H9 (cell line): ENCODE measurements at regions not wholly inside any gene's neighbourhood (a gene's known extent, or its start where the extent isn't known, plus 50 kb on each side); places are given as distances from the start of the nearest gene placed in this dataset.

Source experiments
- DNase-seq: peaks from one replicate; pipeline ENCODE4 v3.0.0-alpha.2; 2017
- H2AFZ ChIP-seq: one replicate; pipeline ENCODE4 v1.6.1; 2013; ENCODE audit warnings: mild to moderate bottlenecking, low read length, control low read depth, moderate library complexity
- H2AK5ac ChIP-seq: 2 replicates; pipeline ENCODE4 v1.6.1; 2013; ENCODE audit warnings: low read length, control low read depth, mixed read lengths; ENCODE audit not compliant: insufficient read length
- H2BK120ac ChIP-seq: one replicate; pipeline ENCODE4 v1.6.1; 2013; ENCODE audit warnings: low read depth, mild to moderate bottlenecking, low read length, control low read depth, inconsistent platforms; ENCODE audit not compliant: poor library complexity, severe bottlenecking
- H2BK12ac ChIP-seq: 2 replicates; pipeline ENCODE4 v1.6.1; 2013; ENCODE audit warnings: low read length, control low read depth, mixed read lengths, low read depth; ENCODE audit not compliant: insufficient read length
- H2BK15ac ChIP-seq: 2 replicates; pipeline ENCODE4 v1.6.1; 2013; ENCODE audit warnings: low read depth, low read length, control low read depth
- H2BK20ac ChIP-seq: one replicate; pipeline ENCODE4 v1.6.1; 2013; ENCODE audit warnings: low read depth, mild to moderate bottlenecking, low read length, control low read depth, inconsistent platforms; ENCODE audit not compliant: poor library complexity, severe bottlenecking
- H2BK5ac ChIP-seq: 2 replicates; pipeline ENCODE4 v1.6.1; 2013; ENCODE audit warnings: low read length, control low read depth, mixed read lengths; ENCODE audit not compliant: insufficient read length
- H3K14ac ChIP-seq: 2 replicates; pipeline ENCODE4 v1.6.1; 2013; ENCODE audit warnings: low read length, control low read depth; ENCODE audit not compliant: insufficient read depth
- H3K18ac ChIP-seq: 2 replicates; pipeline ENCODE4 v1.6.1; 2013; ENCODE audit warnings: low read depth, mild to moderate bottlenecking, mixed read lengths, low read length, control low read depth; ENCODE audit not compliant: insufficient read length
- H3K23ac ChIP-seq: 2 replicates; pipeline ENCODE4 v1.6.1; 2013; ENCODE audit warnings: low read length, control low read depth, mixed read lengths, low read depth; ENCODE audit not compliant: insufficient read length
- H3K23me2 ChIP-seq: 2 replicates; pipeline ENCODE4 v1.6.1; 2013; ENCODE audit warnings: low read depth, mild to moderate bottlenecking, mixed read lengths, low read length, control low read depth; ENCODE audit not compliant: insufficient read length, poor library complexity, severe bottlenecking
- H3K27ac ChIP-seq: 2 replicates; pipeline ENCODE4 v1.5.1; 2013; ENCODE audit warnings: low read length, control low read depth, mixed read lengths, low read depth; ENCODE audit not compliant: insufficient read length
- H3K27me3 ChIP-seq: 2 replicates; pipeline ENCODE4 v1.6.1; 2013; ENCODE audit warnings: low read length, control low read depth, inconsistent platforms; ENCODE audit not compliant: insufficient read depth
- H3K4ac ChIP-seq: 2 replicates; pipeline ENCODE4 v1.6.1; 2013; ENCODE audit warnings: low read depth, mild to moderate bottlenecking, control low read depth, inconsistent platforms, low read length, moderate library complexity
- H3K4me1 ChIP-seq: 2 replicates; pipeline ENCODE4 v1.6.1; 2013; ENCODE audit warnings: low read length, control low read depth, inconsistent platforms; ENCODE audit not compliant: insufficient read depth
- H3K4me2 ChIP-seq: 2 replicates; pipeline ENCODE4 v1.6.1; 2013; ENCODE audit warnings: low read length, control low read depth, mixed read lengths; ENCODE audit not compliant: insufficient read length, insufficient read depth
- H3K56ac ChIP-seq: 2 replicates; pipeline ENCODE4 v1.6.1; 2013; ENCODE audit warnings: low read depth, mild to moderate bottlenecking, mixed read lengths, low read length, control low read depth; ENCODE audit not compliant: insufficient read length
- H3K79me1 ChIP-seq: 2 replicates; pipeline ENCODE4 v1.6.1; 2013; ENCODE audit warnings: low read depth, mild to moderate bottlenecking, moderate library complexity, low read length, control low read depth, inconsistent platforms; ENCODE audit not compliant: insufficient read depth, poor library complexity, severe bottlenecking
- H3K79me2 ChIP-seq: 2 replicates; pipeline ENCODE4 v1.6.1; 2013; ENCODE audit warnings: low read length, control low read depth, inconsistent platforms; ENCODE audit not compliant: insufficient read depth
- H3K9ac ChIP-seq: 2 replicates; pipeline ENCODE4 v1.6.1; 2013; ENCODE audit warnings: low read length, control low read depth, mixed read lengths; ENCODE audit not compliant: insufficient read length; ENCODE audit errors: extremely low read depth
- H3K9me3 ChIP-seq: one replicate; pipeline ENCODE4 v1.6.1; 2013; ENCODE audit warnings: low read depth, low read length, inconsistent platforms; ENCODE audit not compliant: control insufficient read depth
- H3T11ph ChIP-seq: one replicate; pipeline ENCODE4 v1.6.1; 2013; ENCODE audit warnings: mild to moderate bottlenecking, low read length, control low read depth, inconsistent platforms
- H4K20me1 ChIP-seq: one replicate; pipeline ENCODE4 v1.6.1; 2013; ENCODE audit not compliant: control insufficient read depth, insufficient read length, insufficient read depth
- H4K5ac ChIP-seq: 2 replicates; pipeline ENCODE4 v1.6.1; 2013; ENCODE audit warnings: low read depth, mild to moderate bottlenecking, mixed read lengths, low read length, control low read depth; ENCODE audit not compliant: insufficient read length
- H4K8ac ChIP-seq: replicated peaks from 2 replicates; pipeline ENCODE4 v1.6.1; 2013; ENCODE audit warnings: low read length, control low read depth, mixed read lengths, low read depth; ENCODE audit not compliant: insufficient read length
- H4K91ac ChIP-seq: 2 replicates; pipeline ENCODE4 v1.6.1; 2013; ENCODE audit warnings: low read depth, mild to moderate bottlenecking, moderate library complexity, mixed read lengths, low read length, control low read depth; ENCODE audit not compliant: insufficient read length
- H3K27ac Mint-ChIP-seq, 3 experiments: 2 replicates in 2 of 3; 3 replicates in 1 of 3; pipeline ENCODE4 v1.8.0; 2020 to 2021; ENCODE audit warnings: mixed read lengths in 3 of 3, mild to moderate bottlenecking in 1 of 3, moderate library complexity in 1 of 3
- H3K27me3 Mint-ChIP-seq: 2 replicates; pipeline ENCODE4 v1.8.0; 2021; ENCODE audit warnings: low read depth, mild to moderate bottlenecking, moderate library complexity, mixed read lengths
- H3K36me3 Mint-ChIP-seq, 3 experiments: 2 replicates in 2 of 3; 3 replicates in 1 of 3; pipeline ENCODE4 v1.8.0; 2020 to 2021; ENCODE audit warnings: low read depth in 3 of 3, mixed read lengths in 3 of 3; ENCODE audit not compliant: insufficient read depth in 1 of 3
- H3K4me1 Mint-ChIP-seq, 2 experiments: 2 replicates each; pipeline ENCODE4 v1.8.0; 2020; ENCODE audit warnings: mixed read lengths in 2 of 2
- H3K4me3 Mint-ChIP-seq, 2 experiments: 2 replicates in 1 of 2; 3 replicates in 1 of 2; pipeline ENCODE4 v1.8.0; 2020 to 2021; ENCODE audit warnings: mild to moderate bottlenecking in 2 of 2, mixed read lengths in 2 of 2, moderate library complexity in 1 of 2
- H3K9me3 Mint-ChIP-seq, 2 experiments: 2 replicates in 1 of 2; 3 replicates in 1 of 2; pipeline ENCODE4 v1.8.0; 2020; ENCODE audit warnings: mild to moderate bottlenecking in 2 of 2, mixed read lengths in 2 of 2, moderate library complexity in 1 of 2
- CTCF ChIP-seq: fragments of 200-600 bp; sonication (generic); conservative IDR thresholded peaks from 3 replicates; pipeline ENCODE4 v1.8.0; 2021; ENCODE audit warnings: antibody characterized with exemption, mild to moderate bottlenecking
- WGBS: extraction: QIAGEN DNeasy Blood & Tissue Kit; methylation state at CpG from one replicate; pipeline ENCODE4 v1.1.7; 2013; ENCODE audit warnings: missing lambda C conversion rate, low lambda C conversion rate, mixed read lengths; ENCODE audit not compliant: insufficient read length; ENCODE audit errors: extremely low coverage; 5-methylcytosine and 5-hydroxymethylcytosine counted together

- H3K9ac ChIP-seq = no peak overlapping the region
- Mint-ChIP-seq H3K27me3 (no peaks in the 10 kb centered on the region; the same call in 1 of the 2 replicates), H3K9me3 (no peaks in the 10 kb centered on the region), H3K4me3 (no peak overlapping the region), H3K27ac (no peak overlapping the region), H3K4me1 (no peaks in the 10 kb centered on the region), H3K36me3 (no peaks in the 10 kb centered on the region)
- WGBS = no CpG with 5 or more reads among the region's 5 CpGs
- H2BK5ac ChIP-seq = no peak overlapping the region
- TF ChIP-seq CTCF = no peak
- H3K9me3 ChIP-seq = no peaks in the 10 kb centered on the region
- H3K79me1 ChIP-seq = no peaks in the 10 kb centered on the region
- H2AFZ ChIP-seq = no peak overlapping the region
- H3K79me2 ChIP-seq = no peaks in the 10 kb centered on the region
- H3K4me2 ChIP-seq = no peak overlapping the region
- H2BK15ac ChIP-seq = no peak overlapping the region
- no peak overlapping the region for H4K91ac ChIP-seq
- no peak overlapping the region for H3K4ac ChIP-seq
- H2BK12ac ChIP-seq = no peak overlapping the region
- DNase-seq = no peak
- H3K4me1 ChIP-seq = no peaks in the 10 kb centered on the region
- H2AK5ac ChIP-seq = no peak overlapping the region
- no peak overlapping the region for H4K8ac ChIP-seq
- H3K23me2 ChIP-seq = no peaks in the 10 kb centered on the region
- no peak overlapping the region for H3K18ac ChIP-seq
- H3T11ph ChIP-seq = no peak overlapping the region
- no peak overlapping the region for H3K56ac ChIP-seq
- no peak overlapping the region for H2BK120ac ChIP-seq
- no peaks in the 10 kb centered on the region for H4K20me1 ChIP-seq
- no peaks in the 10 kb centered on the region for H3K27me3 ChIP-seq
- no peak overlapping the region for H3K14ac ChIP-seq
- H2BK20ac ChIP-seq = no peak overlapping the region
- H3K27ac ChIP-seq = no peak overlapping the region
- no peak overlapping the region for H3K23ac ChIP-seq
- H4K5ac ChIP-seq = no peak overlapping the region
These were observed 221.8 kb downstream of the TPRG1 start for GRCh38 chr3:189393598-189393997.
